Fibroblast of lung (primary cell): ENCODE measurements at regions not wholly inside any gene's neighbourhood (a gene's known extent, or its start where the extent isn't known, plus 50 kb on each side); places are given as distances from the start of the nearest gene placed in this dataset.

Experiments
- DNase-seq, 2 donors: peaks; one replicate each; pipeline versions ENCODE4 v3.0.0 to v3.0.0-alpha.2; 2010; ENCODE audit warnings: low read depth in 2 of 2
- H2AFZ ChIP-seq: 2 replicates; pipeline ENCODE4 v1.5.1; 2012; ENCODE audit warnings: low read length, control low read depth, inconsistent platforms
- H3K27ac ChIP-seq: 2 replicates; pipeline ENCODE4 v1.5.1; 2011; ENCODE audit warnings: low read length, control low read depth; ENCODE audit not compliant: insufficient read depth
- H3K27me3 ChIP-seq: 2 replicates; pipeline ENCODE4 v1.5.1; 2011; ENCODE audit warnings: mild to moderate bottlenecking, low read length; ENCODE audit not compliant: control insufficient read depth, insufficient read depth
- H3K36me3 ChIP-seq: 2 replicates; pipeline ENCODE4 v1.5.1; 2011; ENCODE audit warnings: low read length; ENCODE audit not compliant: control insufficient read depth, insufficient read depth
- H3K4me1 ChIP-seq: 2 replicates; pipeline ENCODE4 v1.5.1; 2011; ENCODE audit warnings: low read length; ENCODE audit not compliant: control insufficient read depth, insufficient read depth; ENCODE audit errors: extremely low read depth
- H3K4me2 ChIP-seq: 2 replicates; pipeline ENCODE4 v1.5.1; 2011; ENCODE audit warnings: low read length, control low read depth; ENCODE audit not compliant: insufficient read depth; ENCODE audit errors: extremely low read depth
- H3K4me3 ChIP-seq, 4 experiments: fragments of 200-600 bp in 1 of 4; sonication (generic) in 1 of 4; replicated peaks in 1 of 4; 2 replicates each; pipeline ENCODE4 v1.5.1; 2011 to 2016; ENCODE audit warnings: low read length in 4 of 4, low read depth in 3 of 4, mild to moderate bottlenecking in 3 of 4, control low read depth in 2 of 4, inconsistent platforms in 1 of 4, mixed read lengths in 1 of 4; ENCODE audit not compliant: insufficient read depth in 1 of 4; ENCODE audit errors: control extremely low read depth in 1 of 4
- H3K79me2 ChIP-seq: 2 replicates; pipeline ENCODE4 v1.5.1; 2012; ENCODE audit warnings: mild to moderate bottlenecking, low read length, inconsistent platforms; ENCODE audit not compliant: control insufficient read depth, insufficient read depth
- H3K9ac ChIP-seq: 2 replicates; pipeline ENCODE4 v1.5.1; 2011; ENCODE audit warnings: mild to moderate bottlenecking, low read length, control low read depth; ENCODE audit not compliant: insufficient read depth
- H3K9me3 ChIP-seq: 2 replicates; pipeline ENCODE4 v1.5.1; 2012; ENCODE audit warnings: low read depth, low read length; ENCODE audit not compliant: control insufficient read depth, insufficient read depth
- H4K20me1 ChIP-seq: 2 replicates; pipeline ENCODE4 v1.5.1; 2011; ENCODE audit warnings: low read length; ENCODE audit not compliant: control insufficient read depth, insufficient read depth; ENCODE audit errors: extremely low read depth
- EZH2 ChIP-seq: IDR thresholded peaks from 2 replicates; pipeline ENCODE4 v1.5.1; 2012; ENCODE audit warnings: low read length, control low read depth, mild to moderate bottlenecking; ENCODE audit errors: missing control alignments
- TF ChIP-seq, protein P1 (sequence below), 2 donors: IDR thresholded peaks in 1 of 2; conservative IDR thresholded peaks in 1 of 2; 1 replicate in 1 of 2; 2 replicates in 1 of 2; pipeline ENCODE4 v1.5.1; 2011 to 2012; ENCODE audit warnings: low read length in 2 of 2, control low read depth in 1 of 2, inconsistent platforms in 1 of 2, low read depth in 1 of 2, mild to moderate bottlenecking in 1 of 2

DNA sequence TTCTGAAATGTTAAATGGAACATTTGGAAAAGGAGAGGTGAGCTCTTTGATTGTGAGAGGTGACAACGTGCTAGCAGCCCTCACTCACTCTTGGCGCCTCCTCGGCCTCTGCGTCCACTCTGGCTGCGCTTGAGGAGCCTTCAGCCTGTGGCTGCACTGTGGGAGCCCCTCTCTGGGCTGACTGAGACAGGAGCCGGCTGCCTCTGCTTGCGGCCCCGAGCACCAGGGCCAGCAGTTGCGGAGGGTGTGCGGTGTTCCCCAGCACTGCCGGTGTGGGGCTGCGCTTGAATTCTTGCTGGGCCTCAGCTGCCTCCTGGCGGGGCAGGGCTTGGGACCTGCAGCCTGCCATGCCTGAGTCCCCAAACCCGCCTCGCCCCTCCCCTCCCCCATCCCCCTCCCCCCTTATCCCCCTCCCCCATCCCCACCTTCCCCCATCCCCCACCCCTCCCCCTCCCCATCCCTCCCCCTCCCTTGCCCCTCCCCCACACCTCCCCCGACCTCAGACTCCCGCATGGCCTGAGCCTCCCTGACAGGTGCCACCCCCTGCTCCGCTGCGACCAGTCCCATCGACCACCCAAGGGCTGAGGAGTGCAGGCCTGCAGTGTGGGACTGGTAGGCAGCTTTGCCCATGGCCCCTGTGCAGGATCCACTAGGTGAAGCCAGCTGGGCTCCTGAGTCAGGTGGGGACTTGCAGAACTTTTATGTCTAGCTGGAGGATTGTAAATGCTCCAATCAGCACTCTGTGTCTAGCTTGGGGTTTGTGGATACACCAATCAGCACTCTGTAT, 411.0 kb downstream of the OLFM4 start:
- no peak for DNase-seq
- Histone ChIP-seq H3K4me3 (no peak overlapping the region), H3K79me2 (no peaks in the 10 kb centered on the region), H3K9ac (no peak overlapping the region), H3K4me2 (no peak overlapping the region), H3K4me1 (no peaks in the 10 kb centered on the region), H3K27me3 (no peaks in the 10 kb centered on the region), H2AFZ (no peak overlapping the region), H3K27ac (no peak overlapping the region), H3K36me3 (no peaks in the 10 kb centered on the region), H4K20me1 (no peaks in the 10 kb centered on the region), H3K9me3 (no peaks in the 10 kb centered on the region)
- TF ChIP-seq, protein P1, sequence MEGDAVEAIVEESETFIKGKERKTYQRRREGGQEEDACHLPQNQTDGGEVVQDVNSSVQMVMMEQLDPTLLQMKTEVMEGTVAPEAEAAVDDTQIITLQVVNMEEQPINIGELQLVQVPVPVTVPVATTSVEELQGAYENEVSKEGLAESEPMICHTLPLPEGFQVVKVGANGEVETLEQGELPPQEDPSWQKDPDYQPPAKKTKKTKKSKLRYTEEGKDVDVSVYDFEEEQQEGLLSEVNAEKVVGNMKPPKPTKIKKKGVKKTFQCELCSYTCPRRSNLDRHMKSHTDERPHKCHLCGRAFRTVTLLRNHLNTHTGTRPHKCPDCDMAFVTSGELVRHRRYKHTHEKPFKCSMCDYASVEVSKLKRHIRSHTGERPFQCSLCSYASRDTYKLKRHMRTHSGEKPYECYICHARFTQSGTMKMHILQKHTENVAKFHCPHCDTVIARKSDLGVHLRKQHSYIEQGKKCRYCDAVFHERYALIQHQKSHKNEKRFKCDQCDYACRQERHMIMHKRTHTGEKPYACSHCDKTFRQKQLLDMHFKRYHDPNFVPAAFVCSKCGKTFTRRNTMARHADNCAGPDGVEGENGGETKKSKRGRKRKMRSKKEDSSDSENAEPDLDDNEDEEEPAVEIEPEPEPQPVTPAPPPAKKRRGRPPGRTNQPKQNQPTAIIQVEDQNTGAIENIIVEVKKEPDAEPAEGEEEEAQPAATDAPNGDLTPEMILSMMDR (conservative IDR thresholded peaks at IDR 0.05 in 1 of 2, IDR thresholded peaks at IDR 0.05 in 1 of 2; ENCODE audit: low read depth in 1 of 2, low read length in 2 of 2) = no peak
- no peak for TF ChIP-seq EZH2

DNA sequence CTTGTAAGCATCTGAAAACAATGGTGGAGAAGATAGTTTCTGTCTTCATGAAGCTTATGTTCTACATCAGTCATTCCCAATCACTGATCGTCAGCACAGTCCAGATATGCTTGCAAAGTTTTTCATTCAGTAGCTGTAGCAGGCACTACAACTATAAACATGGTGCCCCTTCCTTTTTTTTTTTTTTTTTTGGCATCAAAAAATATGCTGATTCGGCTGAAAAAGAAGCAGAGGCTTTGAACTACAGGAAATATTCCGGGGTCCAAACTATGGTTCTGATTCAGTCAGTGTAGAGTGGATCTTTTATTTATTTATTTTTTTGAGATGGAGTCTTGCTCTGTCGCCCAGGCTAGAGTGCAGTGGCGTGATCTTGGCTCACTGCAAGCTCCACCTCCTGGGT, 414.4 kb downstream of the OLFM4 start:
- H3K9me3 ChIP-seq = no peaks in the 10 kb centered on the region
- TF ChIP-seq, protein P1 (conservative IDR thresholded peaks at IDR 0.05 in 1 of 2, IDR thresholded peaks at IDR 0.05 in 1 of 2; ENCODE audit: low read depth in 1 of 2, low read length in 2 of 2) = no peak
- no peak for TF ChIP-seq EZH2
- H4K20me1 ChIP-seq = no peaks in the 10 kb centered on the region
- no peak overlapping the region for H3K4me3 ChIP-seq
- no peaks in the 10 kb centered on the region for H3K79me2 ChIP-seq
- H3K4me1 ChIP-seq = no peaks in the 10 kb centered on the region
- no peak overlapping the region for H3K9ac ChIP-seq
- no peaks in the 10 kb centered on the region for H3K27me3 ChIP-seq
- H3K27ac ChIP-seq = no peak overlapping the region
- no peak overlapping the region for H2AFZ ChIP-seq
- no peak overlapping the region for H3K4me2 ChIP-seq
- no peak for DNase-seq
- no peaks in the 10 kb centered on the region for H3K36me3 ChIP-seq

DNA sequence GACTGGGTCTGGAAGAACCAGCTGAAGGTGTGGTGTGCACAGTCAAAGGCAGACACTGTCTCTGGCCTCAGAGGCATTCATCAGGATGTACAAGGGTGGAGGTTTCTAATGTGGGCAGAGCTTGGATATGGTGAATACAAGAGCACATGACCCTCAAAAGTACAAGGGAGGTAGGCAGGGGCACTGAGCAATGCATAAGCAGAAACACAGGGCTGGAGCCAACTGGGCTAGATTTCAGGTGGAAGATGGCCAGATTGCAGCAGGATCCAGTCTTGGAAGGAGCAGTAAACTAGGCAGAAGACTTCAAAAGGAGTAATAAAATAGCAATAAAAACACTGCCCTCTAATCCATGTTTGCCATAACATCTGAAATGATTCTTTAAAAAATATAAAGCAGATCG, 417.1 kb downstream of the OLFM4 start:
- H3K79me2 ChIP-seq = no peaks in the 10 kb centered on the region
- no peak for DNase-seq
- no peak overlapping the region for H3K27ac ChIP-seq
- H3K27me3 ChIP-seq = no peaks in the 10 kb centered on the region
- no peak overlapping the region for H3K4me3 ChIP-seq
- no peak overlapping the region for H2AFZ ChIP-seq
- H3K9me3 ChIP-seq = no peaks in the 10 kb centered on the region
- H3K4me1 ChIP-seq = no peaks in the 10 kb centered on the region
- no peak overlapping the region for H3K4me2 ChIP-seq
- H3K9ac ChIP-seq = no peak overlapping the region
- no peaks in the 10 kb centered on the region for H4K20me1 ChIP-seq
- H3K36me3 ChIP-seq = no peaks in the 10 kb centered on the region
- TF ChIP-seq, protein P1 (conservative IDR thresholded peaks at IDR 0.05 in 1 of 2, IDR thresholded peaks at IDR 0.05 in 1 of 2; ENCODE audit: low read depth in 1 of 2, low read length in 2 of 2) = no peak
- no peak for TF ChIP-seq EZH2
